ENCODE measurements at regions not wholly inside any gene's neighbourhood (a gene's known extent, or its start where the extent isn't known, plus 50 kb on each side); places are given as distances from the start of the nearest gene placed in this dataset.

DNA sequence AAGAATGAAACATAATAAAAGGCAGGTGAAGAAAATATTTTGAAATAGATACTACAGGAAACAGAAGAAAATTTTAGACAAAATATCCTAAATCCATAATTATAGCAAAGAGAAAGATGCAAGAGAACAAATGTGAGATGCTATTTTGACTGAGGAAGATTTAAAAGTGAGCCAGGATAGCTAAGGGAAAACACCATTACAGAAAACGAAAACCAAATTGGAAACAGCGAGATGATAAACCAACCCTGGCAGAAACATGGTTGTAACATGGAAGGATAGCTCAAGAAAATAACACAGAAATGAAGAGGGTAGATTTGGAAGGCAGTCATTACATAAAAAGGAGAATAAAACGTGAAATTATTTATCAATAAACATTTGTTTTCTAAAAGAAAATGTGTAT lies 267.2 kb upstream of the NREP start:
- H3K36me3 ChIP-seq (ENCODE audit: insufficient read depth): no peaks in the 10 kb centered on the region
- H3K4me1 Mint-ChIP-seq: no peaks in the 10 kb centered on the region
- no peaks in the 10 kb centered on the region for H4K20me1 ChIP-seq (replicated peaks; ENCODE audit: insufficient read depth)
- no peaks in the 10 kb centered on the region for H3F3A ChIP-seq (replicated peaks; ENCODE audit: low read depth)
- no peaks in the 10 kb centered on the region for H3K4me1 ChIP-seq (ENCODE audit: insufficient read depth)
- no peaks in the 10 kb centered on the region for H3K27me3 Mint-ChIP-seq (ENCODE audit: insufficient read depth, low read depth, poor library complexity)
- H3K9me3 Mint-ChIP-seq: no peaks in the 10 kb centered on the region; the same call in 2 of the 3 replicates
- H2AFZ ChIP-seq: no peak overlapping the region
- TF ChIP-seq STAT1 (IDR thresholded peaks at IDR 0.05; ENCODE audit: unreplicated experiment): no peak
- TF ChIP-seq JUNB (IDR thresholded peaks at IDR 0.05; ENCODE audit: unreplicated experiment): no peak
- no peak for TF ChIP-seq POLR2AphosphoS5 (IDR thresholded peaks at IDR 0.05; ENCODE audit: low read depth)
- no peak for TF ChIP-seq EZH2phosphoT487 (IDR thresholded peaks at IDR 0.05; ENCODE audit: unreplicated experiment)
- no peak for TF ChIP-seq ZNF331 (CRISPR knock-in tag; IDR thresholded peaks at IDR 0.05; ENCODE audit: low read depth)
- TF ChIP-seq, protein P1, sequence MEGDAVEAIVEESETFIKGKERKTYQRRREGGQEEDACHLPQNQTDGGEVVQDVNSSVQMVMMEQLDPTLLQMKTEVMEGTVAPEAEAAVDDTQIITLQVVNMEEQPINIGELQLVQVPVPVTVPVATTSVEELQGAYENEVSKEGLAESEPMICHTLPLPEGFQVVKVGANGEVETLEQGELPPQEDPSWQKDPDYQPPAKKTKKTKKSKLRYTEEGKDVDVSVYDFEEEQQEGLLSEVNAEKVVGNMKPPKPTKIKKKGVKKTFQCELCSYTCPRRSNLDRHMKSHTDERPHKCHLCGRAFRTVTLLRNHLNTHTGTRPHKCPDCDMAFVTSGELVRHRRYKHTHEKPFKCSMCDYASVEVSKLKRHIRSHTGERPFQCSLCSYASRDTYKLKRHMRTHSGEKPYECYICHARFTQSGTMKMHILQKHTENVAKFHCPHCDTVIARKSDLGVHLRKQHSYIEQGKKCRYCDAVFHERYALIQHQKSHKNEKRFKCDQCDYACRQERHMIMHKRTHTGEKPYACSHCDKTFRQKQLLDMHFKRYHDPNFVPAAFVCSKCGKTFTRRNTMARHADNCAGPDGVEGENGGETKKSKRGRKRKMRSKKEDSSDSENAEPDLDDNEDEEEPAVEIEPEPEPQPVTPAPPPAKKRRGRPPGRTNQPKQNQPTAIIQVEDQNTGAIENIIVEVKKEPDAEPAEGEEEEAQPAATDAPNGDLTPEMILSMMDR (conservative IDR thresholded peaks at IDR 0.05; ENCODE audit: low read depth in 2 of 2): no peak
- no peak for TF ChIP-seq NANOG (IDR thresholded peaks at IDR 0.05; ENCODE audit: borderline replicate concordance)
- TF ChIP-seq CREB1 (CRISPR knock-in tag; IDR thresholded peaks at IDR 0.05; ENCODE audit: low read depth): no peak
- no peak for TF ChIP-seq ZNF114 (CRISPR knock-in tag; IDR thresholded peaks at IDR 0.05)
- no peak for TF ChIP-seq EZH2 (IDR thresholded peaks at IDR 0.05; ENCODE audit: low read depth, unreplicated experiment)
- TF ChIP-seq, protein P2, sequence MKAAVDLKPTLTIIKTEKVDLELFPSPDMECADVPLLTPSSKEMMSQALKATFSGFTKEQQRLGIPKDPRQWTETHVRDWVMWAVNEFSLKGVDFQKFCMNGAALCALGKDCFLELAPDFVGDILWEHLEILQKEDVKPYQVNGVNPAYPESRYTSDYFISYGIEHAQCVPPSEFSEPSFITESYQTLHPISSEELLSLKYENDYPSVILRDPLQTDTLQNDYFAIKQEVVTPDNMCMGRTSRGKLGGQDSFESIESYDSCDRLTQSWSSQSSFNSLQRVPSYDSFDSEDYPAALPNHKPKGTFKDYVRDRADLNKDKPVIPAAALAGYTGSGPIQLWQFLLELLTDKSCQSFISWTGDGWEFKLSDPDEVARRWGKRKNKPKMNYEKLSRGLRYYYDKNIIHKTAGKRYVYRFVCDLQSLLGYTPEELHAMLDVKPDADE (IDR thresholded peaks at IDR 0.05): no peak
- TF ChIP-seq, protein P3, sequence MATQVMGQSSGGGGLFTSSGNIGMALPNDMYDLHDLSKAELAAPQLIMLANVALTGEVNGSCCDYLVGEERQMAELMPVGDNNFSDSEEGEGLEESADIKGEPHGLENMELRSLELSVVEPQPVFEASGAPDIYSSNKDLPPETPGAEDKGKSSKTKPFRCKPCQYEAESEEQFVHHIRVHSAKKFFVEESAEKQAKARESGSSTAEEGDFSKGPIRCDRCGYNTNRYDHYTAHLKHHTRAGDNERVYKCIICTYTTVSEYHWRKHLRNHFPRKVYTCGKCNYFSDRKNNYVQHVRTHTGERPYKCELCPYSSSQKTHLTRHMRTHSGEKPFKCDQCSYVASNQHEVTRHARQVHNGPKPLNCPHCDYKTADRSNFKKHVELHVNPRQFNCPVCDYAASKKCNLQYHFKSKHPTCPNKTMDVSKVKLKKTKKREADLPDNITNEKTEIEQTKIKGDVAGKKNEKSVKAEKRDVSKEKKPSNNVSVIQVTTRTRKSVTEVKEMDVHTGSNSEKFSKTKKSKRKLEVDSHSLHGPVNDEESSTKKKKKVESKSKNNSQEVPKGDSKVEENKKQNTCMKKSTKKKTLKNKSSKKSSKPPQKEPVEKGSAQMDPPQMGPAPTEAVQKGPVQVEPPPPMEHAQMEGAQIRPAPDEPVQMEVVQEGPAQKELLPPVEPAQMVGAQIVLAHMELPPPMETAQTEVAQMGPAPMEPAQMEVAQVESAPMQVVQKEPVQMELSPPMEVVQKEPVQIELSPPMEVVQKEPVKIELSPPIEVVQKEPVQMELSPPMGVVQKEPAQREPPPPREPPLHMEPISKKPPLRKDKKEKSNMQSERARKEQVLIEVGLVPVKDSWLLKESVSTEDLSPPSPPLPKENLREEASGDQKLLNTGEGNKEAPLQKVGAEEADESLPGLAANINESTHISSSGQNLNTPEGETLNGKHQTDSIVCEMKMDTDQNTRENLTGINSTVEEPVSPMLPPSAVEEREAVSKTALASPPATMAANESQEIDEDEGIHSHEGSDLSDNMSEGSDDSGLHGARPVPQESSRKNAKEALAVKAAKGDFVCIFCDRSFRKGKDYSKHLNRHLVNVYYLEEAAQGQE (IDR thresholded peaks at IDR 0.05; ENCODE audit: unreplicated experiment): no peak
- TF ChIP-seq, protein P4, sequence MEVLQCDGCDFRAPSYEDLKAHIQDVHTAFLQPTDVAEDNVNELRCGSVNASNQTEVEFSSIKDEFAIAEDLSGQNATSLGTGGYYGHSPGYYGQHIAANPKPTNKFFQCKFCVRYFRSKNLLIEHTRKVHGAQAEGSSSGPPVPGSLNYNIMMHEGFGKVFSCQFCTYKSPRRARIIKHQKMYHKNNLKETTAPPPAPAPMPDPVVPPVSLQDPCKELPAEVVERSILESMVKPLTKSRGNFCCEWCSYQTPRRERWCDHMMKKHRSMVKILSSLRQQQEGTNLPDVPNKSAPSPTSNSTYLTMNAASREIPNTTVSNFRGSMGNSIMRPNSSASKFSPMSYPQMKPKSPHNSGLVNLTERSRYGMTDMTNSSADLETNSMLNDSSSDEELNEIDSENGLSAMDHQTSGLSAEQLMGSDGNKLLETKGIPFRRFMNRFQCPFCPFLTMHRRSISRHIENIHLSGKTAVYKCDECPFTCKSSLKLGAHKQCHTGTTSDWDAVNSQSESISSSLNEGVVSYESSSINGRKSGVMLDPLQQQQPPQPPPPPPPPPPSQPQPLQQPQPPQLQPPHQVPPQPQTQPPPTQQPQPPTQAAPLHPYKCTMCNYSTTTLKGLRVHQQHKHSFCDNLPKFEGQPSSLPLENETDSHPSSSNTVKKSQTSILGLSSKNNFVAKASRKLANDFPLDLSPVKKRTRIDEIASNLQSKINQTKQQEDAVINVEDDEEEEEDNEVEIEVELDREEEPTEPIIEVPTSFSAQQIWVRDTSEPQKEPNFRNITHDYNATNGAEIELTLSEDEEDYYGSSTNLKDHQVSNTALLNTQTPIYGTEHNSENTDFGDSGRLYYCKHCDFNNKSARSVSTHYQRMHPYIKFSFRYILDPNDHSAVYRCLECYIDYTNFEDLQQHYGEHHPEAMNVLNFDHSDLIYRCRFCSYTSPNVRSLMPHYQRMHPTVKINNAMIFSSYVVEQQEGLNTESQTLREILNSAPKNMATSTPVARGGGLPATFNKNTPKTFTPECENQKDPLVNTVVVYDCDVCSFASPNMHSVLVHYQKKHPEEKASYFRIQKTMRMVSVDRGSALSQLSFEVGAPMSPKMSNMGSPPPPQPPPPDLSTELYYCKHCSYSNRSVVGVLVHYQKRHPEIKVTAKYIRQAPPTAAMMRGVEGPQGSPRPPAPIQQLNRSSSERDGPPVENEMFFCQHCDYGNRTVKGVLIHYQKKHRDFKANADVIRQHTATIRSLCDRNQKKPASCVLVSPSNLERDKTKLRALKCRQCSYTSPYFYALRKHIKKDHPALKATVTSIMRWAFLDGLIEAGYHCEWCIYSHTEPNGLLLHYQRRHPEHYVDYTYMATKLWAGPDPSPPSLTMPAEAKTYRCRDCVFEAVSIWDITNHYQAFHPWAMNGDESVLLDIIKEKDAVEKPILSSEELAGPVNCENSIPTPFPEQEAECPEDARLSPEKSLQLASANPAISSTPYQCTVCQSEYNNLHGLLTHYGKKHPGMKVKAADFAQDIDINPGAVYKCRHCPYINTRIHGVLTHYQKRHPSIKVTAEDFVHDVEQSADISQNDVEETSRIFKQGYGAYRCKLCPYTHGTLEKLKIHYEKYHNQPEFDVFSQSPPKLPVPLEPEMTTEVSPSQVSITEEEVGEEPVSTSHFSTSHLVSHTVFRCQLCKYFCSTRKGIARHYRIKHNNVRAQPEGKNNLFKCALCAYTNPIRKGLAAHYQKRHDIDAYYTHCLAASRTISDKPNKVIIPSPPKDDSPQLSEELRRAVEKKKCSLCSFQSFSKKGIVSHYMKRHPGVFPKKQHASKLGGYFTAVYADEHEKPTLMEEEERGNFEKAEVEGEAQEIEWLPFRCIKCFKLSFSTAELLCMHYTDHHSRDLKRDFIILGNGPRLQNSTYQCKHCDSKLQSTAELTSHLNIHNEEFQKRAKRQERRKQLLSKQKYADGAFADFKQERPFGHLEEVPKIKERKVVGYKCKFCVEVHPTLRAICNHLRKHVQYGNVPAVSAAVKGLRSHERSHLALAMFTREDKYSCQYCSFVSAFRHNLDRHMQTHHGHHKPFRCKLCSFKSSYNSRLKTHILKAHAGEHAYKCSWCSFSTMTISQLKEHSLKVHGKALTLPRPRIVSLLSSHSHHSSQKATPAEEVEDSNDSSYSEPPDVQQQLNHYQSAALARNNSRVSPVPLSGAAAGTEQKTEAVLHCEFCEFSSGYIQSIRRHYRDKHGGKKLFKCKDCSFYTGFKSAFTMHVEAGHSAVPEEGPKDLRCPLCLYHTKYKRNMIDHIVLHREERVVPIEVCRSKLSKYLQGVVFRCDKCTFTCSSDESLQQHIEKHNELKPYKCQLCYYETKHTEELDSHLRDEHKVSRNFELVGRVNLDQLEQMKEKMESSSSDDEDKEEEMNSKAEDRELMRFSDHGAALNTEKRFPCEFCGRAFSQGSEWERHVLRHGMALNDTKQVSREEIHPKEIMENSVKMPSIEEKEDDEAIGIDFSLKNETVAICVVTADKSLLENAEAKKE (CRISPR knock-in tag; IDR thresholded peaks at IDR 0.05): no peak
- no peaks in the 10 kb centered on the region for H3K9me2 ChIP-seq (ENCODE audit: insufficient read depth)
- no peak overlapping the region for H3K4me3 ChIP-seq
- no peaks in the 10 kb centered on the region for H3K79me2 ChIP-seq (replicated peaks; ENCODE audit: insufficient read depth)
- ATAC-seq (no peak), DNase-seq (ENCODE audit: low spot score) (no peak)
- H3K36me3 Mint-ChIP-seq (ENCODE audit: low read depth): no peaks in the 10 kb centered on the region
- no peak overlapping the region for H3K27ac ChIP-seq (ENCODE audit: low read depth)
- H3K4me3 Mint-ChIP-seq: no peak overlapping the region
- H3K27me3 ChIP-seq (ENCODE audit: insufficient read depth): no peaks in the 10 kb centered on the region
- no peak overlapping the region for H3K27ac Mint-ChIP-seq
- H3K4me2 ChIP-seq: no peak overlapping the region

All from GM23338 (cell line).